Left ventricle myocardium superior (tissue), 1 donor: ENCODE measurements at regions not wholly inside any gene's neighbourhood (a gene's known extent, or its start where the extent isn't known, plus 50 kb on each side); places are given as distances from the start of the nearest gene placed in this dataset.
"Not testable (repeated sequence)": the region's sequence is repeated elsewhere in the genome, so short reads cannot be mapped to it uniquely, and the experiment has no call there.

ENCODE experiments used
- ATAC-seq: fragments of 200-7000 bp; cut with Tn5 transposase; one replicate; pipeline ENCODE4 v1.9.1; 2020; ENCODE audit warnings: mild to moderate bottlenecking, moderate library complexity
- DNase-seq: peaks from one replicate; pipeline ENCODE4 v3.0.0-alpha.2; 2020
- intact Hi-C: fragments of 100-400 bp; cut with micrococcal nuclease; formaldehyde crosslinking; loops from one replicate; pipeline ENCODE4 v1.11.0; 2022
- donor health status: DM: no; HTN: yes; CAD: no; lungs with severe emphysema.

- DNase-seq (no peak), ATAC-seq (no peak)
- intact Hi-C loops = no loop called here
Measured at GRCh38 chr4:20017070-20017776, 234.5 kb upstream of the SLIT2 start.

- intact Hi-C loops = no loop called here
- DNase-seq (no peak), ATAC-seq (no peak)
Measured at GRCh38 chr4:20015636-20016224, 236.0 kb upstream of the SLIT2 start.

GRCh38 chr4:20003836-20004558 lies 247.7 kb upstream of the SLIT2 start:
- ATAC-seq, DNase-seq, intact Hi-C loops: not testable (repeated sequence)

- no peak for DNase-seq
- no peak for ATAC-seq
- intact Hi-C loops = no loop called here
Measured at GRCh38 chr4:19999775-20000414, 251.8 kb upstream of the SLIT2 start.

- ATAC-seq = no peak
Measured at GRCh38 chr4:19999276-19999675, 252.4 kb upstream of the SLIT2 start.

GRCh38 chr4:19993242-19993641 lies 258.5 kb upstream of the SLIT2 start:
- intact Hi-C loops = no loop called here

More at GRCh38 chr4:19999276-19999675, 252.4 kb upstream of the SLIT2 start:
- no peak for DNase-seq
- intact Hi-C loops = no loop called here

GRCh38 chr4:19992471-19993093 lies 259.1 kb upstream of the SLIT2 start:
- intact Hi-C loops = no loop called here
- DNase-seq (no peak), ATAC-seq (no peak)

More at GRCh38 chr4:19993242-19993641, 258.5 kb upstream of the SLIT2 start:
- DNase-seq (no peak), ATAC-seq (no peak)

- ATAC-seq (no peak), DNase-seq (no peak)
- intact Hi-C loops = no loop called here
Measured at GRCh38 chr4:19987746-19988145, 264.0 kb upstream of the SLIT2 start.

GRCh38 chr4:19983072-19983471 lies 268.6 kb upstream of the SLIT2 start:
- intact Hi-C loops = no loop called here
- no peak for ATAC-seq
- no peak for DNase-seq

GRCh38 chr4:19982556-19982955 lies 269.1 kb upstream of the SLIT2 start:
- ATAC-seq (no peak), DNase-seq (no peak)
- intact Hi-C loops = no loop called here

- intact Hi-C loops = no loop called here
- DNase-seq = no peak
- no peak for ATAC-seq
Measured at GRCh38 chr4:19971829-19972228, 279.9 kb upstream of the SLIT2 start.

GRCh38 chr4:19969492-19969891 lies 282.2 kb upstream of the SLIT2 start:
- intact Hi-C loops = no loop called here
- no peak for ATAC-seq
- DNase-seq = no peak

- ATAC-seq (no peak), DNase-seq (no peak)
- intact Hi-C loops = no loop called here
Measured at GRCh38 chr4:19961091-19961490, 290.6 kb upstream of the SLIT2 start.

- ATAC-seq (no peak), DNase-seq (no peak)
- intact Hi-C loops = no loop called here
Measured at GRCh38 chr4:19958848-19959247, 292.9 kb upstream of the SLIT2 start.

GRCh38 chr4:19947349-19947748 lies 304.4 kb upstream of the SLIT2 start:
- intact Hi-C loops = no loop called here
- no peak for ATAC-seq

GRCh38 chr4:19945979-19946380 lies 305.7 kb upstream of the SLIT2 start:
- DNase-seq = no peak

More at GRCh38 chr4:19947349-19947748, 304.4 kb upstream of the SLIT2 start:
- no peak for DNase-seq

GRCh38 chr4:19945501-19945900 lies 306.2 kb upstream of the SLIT2 start:
- intact Hi-C loops = no loop called here
- DNase-seq (no peak), ATAC-seq (no peak)

More at GRCh38 chr4:19945979-19946380, 305.7 kb upstream of the SLIT2 start:
- ATAC-seq = no peak
- intact Hi-C loops = no loop called here

GRCh38 chr4:19944806-19945205 lies 306.9 kb upstream of the SLIT2 start:
- ATAC-seq (no peak), DNase-seq (no peak)
- intact Hi-C loops = no loop called here

- no peak for DNase-seq
- no peak for ATAC-seq
- intact Hi-C loops = no loop called here
Measured at GRCh38 chr4:19944251-19944650, 307.5 kb upstream of the SLIT2 start.
